ENCODE measurements at regions not wholly inside any gene's neighbourhood (a gene's known extent, or its start where the extent isn't known, plus 50 kb on each side); places are given as distances from the start of the nearest gene placed in this dataset.

- Histone ChIP-seq H3K9me3 (ENCODE audit: low read depth) (no peaks in the 10 kb centered on the region), H3K27me3 (no peaks in the 10 kb centered on the region), H3K36me3 (no peaks in the 10 kb centered on the region), H3K27ac (no peak overlapping the region), H3K4me1 (ENCODE audit: low read depth) (no peaks in the 10 kb centered on the region), H3K4me3 (no peak overlapping the region)
- no peak for TF ChIP-seq CTCF (IDR thresholded peaks at IDR 0.05; ENCODE audit: low read depth, low read length)
- no peak for DNase-seq (ENCODE audit: low read depth in 1 of 2, low spot score in 1 of 2)
Measured at GRCh38 chrX:5278908-5279307, 949.8 kb downstream of the NLGN4X start.

GRCh38 chrX:5265324-5265850 lies 963.3 kb downstream of the NLGN4X start:
- H3K4me3 ChIP-seq = no peak overlapping the region
- no peaks in the 10 kb centered on the region for H3K27me3 ChIP-seq
- no peaks in the 10 kb centered on the region for H3K9me3 ChIP-seq (ENCODE audit: low read depth)
- H3K27ac ChIP-seq = no peak overlapping the region
- TF ChIP-seq CTCF (IDR thresholded peaks at IDR 0.05; ENCODE audit: low read depth, low read length) = no peak
- no peak for DNase-seq (ENCODE audit: low read depth in 1 of 2, low spot score in 1 of 2)
- H3K36me3 ChIP-seq = no peaks in the 10 kb centered on the region
- no peaks in the 10 kb centered on the region for H3K4me1 ChIP-seq (ENCODE audit: low read depth)

- no peaks in the 10 kb centered on the region for H3K4me1 ChIP-seq (ENCODE audit: low read depth)
- H3K27ac ChIP-seq = no peak overlapping the region
- no peak overlapping the region for H3K4me3 ChIP-seq
- no peaks in the 10 kb centered on the region for H3K27me3 ChIP-seq
- no peaks in the 10 kb centered on the region for H3K9me3 ChIP-seq (ENCODE audit: low read depth)
- no peaks in the 10 kb centered on the region for H3K36me3 ChIP-seq
- no peak for DNase-seq (ENCODE audit: low read depth in 1 of 2, low spot score in 1 of 2)
- no peak for TF ChIP-seq CTCF (IDR thresholded peaks at IDR 0.05; ENCODE audit: low read depth, low read length)
Measured at GRCh38 chrX:5250106-5250505, 978.6 kb downstream of the NLGN4X start.

GRCh38 chrX:5242091-5242790 lies 986.4 kb downstream of the NLGN4X start:
- no peak for TF ChIP-seq CTCF (IDR thresholded peaks at IDR 0.05; ENCODE audit: low read depth, low read length)
- H3K27me3 ChIP-seq = no peaks in the 10 kb centered on the region
- H3K4me3 ChIP-seq = no peak overlapping the region
- no peak overlapping the region for H3K27ac ChIP-seq
- H3K9me3 ChIP-seq (ENCODE audit: low read depth) = no peaks in the 10 kb centered on the region
- no peaks in the 10 kb centered on the region for H3K4me1 ChIP-seq (ENCODE audit: low read depth)
- DNase-seq (ENCODE audit: low read depth in 1 of 2, low spot score in 1 of 2) = no peak
- no peaks in the 10 kb centered on the region for H3K36me3 ChIP-seq

GRCh38 chrX:5236749-5237148 lies 991.9 kb downstream of the NLGN4X start:
- Histone ChIP-seq H3K27ac (no peak overlapping the region), H3K27me3 (no peaks in the 10 kb centered on the region), H3K36me3 (no peaks in the 10 kb centered on the region), H3K9me3 (ENCODE audit: low read depth) (no peaks in the 10 kb centered on the region), H3K4me1 (ENCODE audit: low read depth) (no peaks in the 10 kb centered on the region), H3K4me3 (no peak overlapping the region)
- no peak for DNase-seq (ENCODE audit: low read depth in 1 of 2, low spot score in 1 of 2)
- TF ChIP-seq CTCF (IDR thresholded peaks at IDR 0.05; ENCODE audit: low read depth, low read length) = no peak

Measured in cardiac muscle cell (in vitro differentiated cells and primary cell).